ENCODE measurements at regions not wholly inside any gene's neighbourhood (a gene's known extent, or its start where the extent isn't known, plus 50 kb on each side); places are given as distances from the start of the nearest gene placed in this dataset.

- TF ChIP-seq CTCF (IDR thresholded peaks at IDR 0.05) = no peak
- no peak for ATAC-seq (ENCODE audit: low FRiP score)
- no peak for DNase-seq (ENCODE audit: low spot score)
Observed at GRCh38 chr1:71167505-71167904, 86.7 kb upstream of the ZRANB2 start.

- no peak for DNase-seq (ENCODE audit: low spot score)
- no peak for TF ChIP-seq CTCF (IDR thresholded peaks at IDR 0.05)
- no peak for ATAC-seq (ENCODE audit: low FRiP score)
Observed at GRCh38 chr1:71166178-71167173, 85.6 kb upstream of the ZRANB2 start.

GRCh38 chr1:71157715-71158114 is 76.9 kb upstream of the ZRANB2 start:
- TF ChIP-seq CTCF (IDR thresholded peaks at IDR 0.05) = no peak
- ATAC-seq (ENCODE audit: low FRiP score) (no peak), DNase-seq (ENCODE audit: low spot score) (no peak)

DNA sequence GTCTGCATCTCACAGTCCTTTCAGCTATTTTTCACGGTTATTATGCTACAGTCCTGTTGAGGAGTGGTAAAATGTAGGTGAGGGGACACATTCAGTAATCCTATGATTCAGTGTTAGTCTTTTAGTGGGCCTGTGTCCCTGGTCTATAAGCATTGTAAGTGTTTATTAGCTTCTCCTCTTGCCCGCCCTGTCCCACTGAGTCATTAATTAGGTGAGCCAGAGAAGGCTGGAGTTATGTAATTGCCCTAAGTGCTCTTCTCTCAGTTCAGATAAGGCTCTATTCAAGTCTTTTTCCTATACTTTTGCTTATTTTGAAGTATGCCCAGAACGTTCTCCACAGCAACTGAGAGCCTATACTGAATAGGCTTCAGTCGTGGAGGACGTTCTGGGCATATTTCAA is 76.3 kb upstream of the ZRANB2 start:
- no peak for TF ChIP-seq CTCF (IDR thresholded peaks at IDR 0.05)
- ATAC-seq (ENCODE audit: low FRiP score) = no peak
- no peak for DNase-seq (ENCODE audit: low spot score)

- no peak for TF ChIP-seq CTCF (IDR thresholded peaks at IDR 0.05)
- DNase-seq (ENCODE audit: low spot score) (no peak), ATAC-seq (ENCODE audit: low FRiP score) (no peak)
Observed at GRCh38 chr1:71156590-71156989, 75.8 kb upstream of the ZRANB2 start.

- no peak for TF ChIP-seq CTCF (IDR thresholded peaks at IDR 0.05)
- no peak for ATAC-seq (ENCODE audit: low FRiP score)
- DNase-seq (ENCODE audit: low spot score) = no peak
Observed at GRCh38 chr1:71154429-71154828, 73.6 kb upstream of the ZRANB2 start.

- ATAC-seq (ENCODE audit: low FRiP score) (no peak), DNase-seq (ENCODE audit: low spot score) (no peak)
- no peak for TF ChIP-seq CTCF (IDR thresholded peaks at IDR 0.05)
Observed at GRCh38 chr1:71153826-71154225, 73.0 kb upstream of the ZRANB2 start.
